SU-DHL-6 (cell line): ENCODE measurements at regions not wholly inside any gene's neighbourhood (a gene's known extent, or its start where the extent isn't known, plus 50 kb on each side); places are given as distances from the start of the nearest gene placed in this dataset.

Source experiments
- CTCF ChIP-seq: fragments of 200-600 bp; sonication (generic); IDR thresholded peaks from one replicate; pipeline ENCODE4 v1.5.1; 2017; ENCODE audit warnings: antibody characterized with exemption, mild to moderate bottlenecking, low read length, moderate library complexity; ENCODE audit not compliant: insufficient read depth, poor library complexity, severe bottlenecking
- EZH2phosphoT487 ChIP-seq: fragments of 200-600 bp; sonication (generic), shearing (Covaris generic); conservative IDR thresholded peaks from 2 replicates; pipeline ENCODE4 v1.6.1; 2018; ENCODE audit warnings: mild to moderate bottlenecking, antibody characterized with exemption, low read length, moderate library complexity, mixed read lengths

GRCh38 chr9:11469745-11470144 is 856.9 kb upstream of the PTPRD start:
- TF ChIP-seq CTCF (no peak), EZH2phosphoT487 (no peak)
